Trophoblast cell (in vitro differentiated cells and primary cell): ENCODE measurements at regions not wholly inside any gene's neighbourhood (a gene's known extent, or its start where the extent isn't known, plus 50 kb on each side); places are given as distances from the start of the nearest gene placed in this dataset.

Experiments
- DNase-seq, 2 donors: peaks; one replicate each; pipeline ENCODE4 v3.0.0-alpha.2; 2016
- H2AFZ ChIP-seq: 2 replicates; pipeline ENCODE4 v1.6.1; 2013; ENCODE audit warnings: low read length, moderate library complexity, mild to moderate bottlenecking; ENCODE audit not compliant: insufficient read depth, poor library complexity
- H2AK5ac ChIP-seq: 2 replicates; pipeline ENCODE4 v1.6.1; 2013; ENCODE audit warnings: mild to moderate bottlenecking, low read length
- H2BK120ac ChIP-seq: 2 replicates; pipeline ENCODE4 v1.6.1; 2013; ENCODE audit warnings: low read length, mild to moderate bottlenecking, moderate library complexity; ENCODE audit not compliant: insufficient read depth, poor library complexity
- H2BK12ac ChIP-seq: 2 replicates; pipeline ENCODE4 v1.6.1; 2013; ENCODE audit warnings: mild to moderate bottlenecking, low read length, moderate library complexity
- H2BK5ac ChIP-seq: 2 replicates; pipeline ENCODE4 v1.6.1; 2013; ENCODE audit warnings: low read length, low read depth, moderate library complexity, mild to moderate bottlenecking; ENCODE audit not compliant: poor library complexity
- H3K14ac ChIP-seq: 2 replicates; pipeline ENCODE4 v1.6.1; 2013; ENCODE audit warnings: mild to moderate bottlenecking, low read length
- H3K18ac ChIP-seq: 2 replicates; pipeline ENCODE4 v1.6.1; 2013; ENCODE audit warnings: mild to moderate bottlenecking, low read length
- H3K23ac ChIP-seq: 2 replicates; pipeline ENCODE4 v1.6.1; 2013; ENCODE audit warnings: low read length
- H3K27ac ChIP-seq: 2 replicates; pipeline ENCODE4 v1.5.1; 2013; ENCODE audit warnings: low read depth, mild to moderate bottlenecking, inconsistent platforms, low read length, moderate library complexity
- H3K27me3 ChIP-seq: 2 replicates; pipeline ENCODE4 v1.6.1; 2013; ENCODE audit warnings: inconsistent platforms, mild to moderate bottlenecking, low read length, moderate library complexity; ENCODE audit not compliant: insufficient read depth
- H3K36me3 ChIP-seq, 2 experiments: 1 replicate in 1 of 2; 2 replicates in 1 of 2; pipeline ENCODE4 v1.6.1; 2013; ENCODE audit warnings: low read length in 2 of 2, mild to moderate bottlenecking in 2 of 2, moderate library complexity in 1 of 2; ENCODE audit not compliant: insufficient read depth in 2 of 2, control insufficient read depth in 1 of 2
- H3K4ac ChIP-seq: 2 replicates; pipeline ENCODE4 v1.6.1; 2013; ENCODE audit warnings: low read depth, mild to moderate bottlenecking, low read length, moderate library complexity
- H3K4me1 ChIP-seq, 2 experiments: 1 replicate in 1 of 2; 2 replicates in 1 of 2; pipeline ENCODE4 v1.6.1; 2013; ENCODE audit warnings: low read length in 2 of 2, mild to moderate bottlenecking in 2 of 2, moderate library complexity in 1 of 2; ENCODE audit not compliant: insufficient read depth in 2 of 2, control insufficient read depth in 1 of 2
- H3K4me2 ChIP-seq: 2 replicates; pipeline ENCODE4 v1.6.1; 2013; ENCODE audit warnings: inconsistent platforms, mild to moderate bottlenecking, low read length, moderate library complexity
- H3K4me3 ChIP-seq: 2 replicates; pipeline ENCODE4 v1.5.1; 2013; ENCODE audit warnings: mild to moderate bottlenecking, low read depth, low read length, inconsistent platforms
- H3K79me1 ChIP-seq: one replicate; pipeline ENCODE4 v1.6.1; 2013; ENCODE audit warnings: low read length
- H3K79me2 ChIP-seq: 2 replicates; pipeline ENCODE4 v1.6.1; 2013; ENCODE audit warnings: low read length, mild to moderate bottlenecking; ENCODE audit not compliant: control insufficient read depth, insufficient read depth, poor library complexity
- H3K9ac ChIP-seq: 2 replicates; pipeline ENCODE4 v1.6.1; 2013; ENCODE audit warnings: mild to moderate bottlenecking, low read length
- H3K9me3 ChIP-seq: 2 replicates; pipeline ENCODE4 v1.6.1; 2013; ENCODE audit warnings: low read depth, mild to moderate bottlenecking, control low read depth, inconsistent platforms, low read length; ENCODE audit not compliant: insufficient read depth
- H4K12ac ChIP-seq: 2 replicates; pipeline ENCODE4 v1.6.1; 2013; ENCODE audit warnings: low read depth, mild to moderate bottlenecking, low read length, moderate library complexity
- H4K8ac ChIP-seq: 2 replicates; pipeline ENCODE4 v1.6.1; 2013; ENCODE audit warnings: low read depth, mild to moderate bottlenecking, low read length, moderate library complexity
- H4K91ac ChIP-seq: one replicate; pipeline ENCODE4 v1.6.1; 2013; ENCODE audit warnings: low read depth, mild to moderate bottlenecking, low read length, moderate library complexity
- WGBS: extraction: QIAGEN DNeasy Blood & Tissue Kit; methylation state at CpG from one replicate; pipeline ENCODE4 v1.1.7; 2013; ENCODE audit warnings: missing lambda C conversion rate; ENCODE audit not compliant: insufficient read length, insufficient coverage; ENCODE audit errors: extremely low coverage; 5-methylcytosine and 5-hydroxymethylcytosine counted together

DNA sequence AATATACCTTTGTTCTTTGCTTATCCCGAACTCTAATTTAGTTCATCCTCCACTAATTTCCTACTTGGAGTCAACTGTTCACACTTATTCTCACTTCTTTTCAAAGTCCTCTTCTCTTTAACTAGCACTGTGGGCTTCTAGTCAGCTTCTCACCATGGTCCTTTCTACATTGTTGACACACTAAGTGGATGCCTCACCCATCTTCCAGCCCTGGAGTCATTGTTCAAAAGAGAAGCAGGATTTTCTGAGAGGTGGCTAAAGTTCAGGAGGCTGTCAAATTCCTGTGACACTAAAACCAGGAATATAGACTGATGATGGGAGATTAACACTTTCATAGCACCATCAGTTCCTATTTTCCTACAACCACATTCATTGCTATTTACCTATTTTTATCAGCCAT, 99.3 kb downstream of the PHLDA1 start:
- Histone ChIP-seq H3K4ac (no peak overlapping the region), H3K79me2 (no peaks in the 10 kb centered on the region), H4K91ac (no peak overlapping the region), H3K27me3 (no peaks in the 10 kb centered on the region), H3K27ac (no peak overlapping the region), H3K4me2 (no peak overlapping the region), H3K9me3 (no peaks in the 10 kb centered on the region), H3K79me1 (no peaks in the 10 kb centered on the region), H3K4me3 (no peak overlapping the region), H3K9ac (no peak overlapping the region), H3K4me1 (no peaks in the 10 kb centered on the region), H3K18ac (no peak overlapping the region), H2BK5ac (no peak overlapping the region), H2BK120ac (no peak overlapping the region), H4K12ac (no peak overlapping the region), H2BK12ac (no peak overlapping the region), H2AK5ac (no peak overlapping the region), H3K23ac (no peak overlapping the region), H4K8ac (no peak overlapping the region), H3K36me3 (no peaks in the 10 kb centered on the region), H3K14ac (no peak overlapping the region), H2AFZ (no peak overlapping the region)
- no peak for DNase-seq
- no CpG with 5 or more reads among the region's 1 CpG for WGBS

DNA sequence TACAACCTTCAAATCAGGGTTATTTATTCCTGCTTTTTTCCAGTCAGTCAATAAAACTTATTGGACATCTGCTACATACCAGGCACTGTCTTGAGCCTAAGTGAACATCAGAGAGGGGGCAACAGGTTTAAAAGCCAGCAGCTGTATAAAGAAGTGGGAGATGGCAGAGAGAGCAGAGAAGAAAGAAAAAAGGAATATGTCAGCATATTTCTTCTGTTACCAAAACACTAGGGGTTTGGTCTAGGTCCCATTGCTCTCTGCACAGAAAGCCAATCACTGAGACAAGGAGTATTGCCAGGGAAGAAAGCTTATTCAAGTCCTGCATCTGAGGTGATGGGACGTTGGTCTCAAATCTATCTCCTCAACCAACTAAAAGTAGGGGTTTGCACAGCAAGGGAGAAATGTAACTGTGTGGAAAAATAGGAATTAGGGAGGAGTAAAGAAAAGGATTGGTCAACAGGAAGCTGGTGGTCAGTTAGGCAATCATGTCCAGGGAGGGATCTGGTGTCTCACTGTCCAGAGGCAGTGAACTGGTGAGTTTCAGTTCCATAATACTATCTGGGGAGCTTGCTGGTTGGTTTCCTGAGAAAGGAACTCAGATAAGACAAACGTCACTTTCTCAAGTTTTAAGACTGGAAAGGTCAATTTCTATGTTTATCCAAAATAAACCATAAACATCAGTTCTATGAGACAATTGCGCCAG, 107.5 kb downstream of the PHLDA1 start:
- H4K91ac ChIP-seq: no peak overlapping the region
- no peak overlapping the region for H2BK5ac ChIP-seq
- no peak overlapping the region for H3K4ac ChIP-seq
- no peaks in the 10 kb centered on the region for H3K27me3 ChIP-seq
- no peak for DNase-seq
- H3K14ac ChIP-seq: no peak overlapping the region
- H3K9ac ChIP-seq: no peak overlapping the region
- H3K27ac ChIP-seq: no peak overlapping the region
- no CpG with 5 or more reads among the region's 3 CpGs for WGBS
- no peak overlapping the region for H2AK5ac ChIP-seq
- no peak overlapping the region for H2BK120ac ChIP-seq
- H4K12ac ChIP-seq: no peak overlapping the region
- H2AFZ ChIP-seq: no peak overlapping the region
- no peaks in the 10 kb centered on the region for H3K36me3 ChIP-seq
- no peaks in the 10 kb centered on the region for H3K4me1 ChIP-seq
- H3K4me2 ChIP-seq: no peak overlapping the region
- peaks cover 5% of the 10 kb centered on the region for H3K9me3 ChIP-seq
- H3K79me2 ChIP-seq: no peaks in the 10 kb centered on the region
- H4K8ac ChIP-seq: no peak overlapping the region
- H3K4me3 ChIP-seq: no peak overlapping the region
- no peak overlapping the region for H2BK12ac ChIP-seq
- H3K23ac ChIP-seq: no peak overlapping the region
- no peak overlapping the region for H3K18ac ChIP-seq
- H3K79me1 ChIP-seq: no peaks in the 10 kb centered on the region

DNA sequence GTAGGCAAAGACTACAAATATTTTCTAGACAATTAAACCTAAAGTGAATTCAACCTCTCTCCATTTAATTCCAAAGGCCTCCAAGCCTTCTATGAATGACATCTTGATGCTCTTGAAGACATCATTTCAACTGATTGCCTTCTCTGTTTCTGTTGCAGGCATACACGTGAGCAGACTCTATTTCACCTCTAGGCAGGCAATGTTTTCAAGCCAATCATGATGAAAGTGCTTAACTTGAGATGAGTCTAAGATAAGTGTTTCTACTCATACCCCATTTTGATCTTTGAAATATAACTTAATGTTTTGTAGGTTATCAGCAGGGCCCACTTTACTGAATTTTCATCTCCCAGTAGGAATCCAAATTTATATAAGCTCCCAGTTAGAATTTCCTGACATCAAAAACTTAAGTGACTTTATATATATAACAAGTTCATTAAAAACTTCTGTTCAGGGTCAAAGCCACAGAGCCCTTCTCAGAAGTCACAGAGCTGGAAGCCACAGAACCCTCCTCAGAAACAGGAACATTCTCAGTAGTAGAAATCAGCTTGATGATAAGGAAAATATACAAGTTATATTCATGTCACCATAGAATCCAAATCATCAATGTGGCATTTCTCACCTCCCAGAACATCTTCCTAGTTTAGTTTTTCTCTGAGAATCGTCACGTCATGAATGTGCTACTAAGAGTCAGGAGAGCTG, 108.5 kb downstream of the PHLDA1 start:
- no peaks in the 10 kb centered on the region for H3K27me3 ChIP-seq
- no peak overlapping the region for H3K9ac ChIP-seq
- no peak overlapping the region for H3K18ac ChIP-seq
- WGBS: no CpG with 5 or more reads among the region's 3 CpGs
- H3K79me2 ChIP-seq: no peaks in the 10 kb centered on the region
- no peaks in the 10 kb centered on the region for H3K79me1 ChIP-seq
- H3K4me2 ChIP-seq: no peak overlapping the region
- H3K4me3 ChIP-seq: no peak overlapping the region
- no peak overlapping the region for H3K14ac ChIP-seq
- H2BK120ac ChIP-seq: no peak overlapping the region
- no peak overlapping the region for H2BK5ac ChIP-seq
- H3K4me1 ChIP-seq: no peaks in the 10 kb centered on the region
- H3K23ac ChIP-seq: no peak overlapping the region
- H3K9me3 ChIP-seq: peaks cover 5% of the 10 kb centered on the region
- DNase-seq: no peak
- H3K36me3 ChIP-seq: no peaks in the 10 kb centered on the region
- no peak overlapping the region for H3K27ac ChIP-seq
- no peak overlapping the region for H2AK5ac ChIP-seq
- H4K8ac ChIP-seq: no peak overlapping the region
- no peak overlapping the region for H2BK12ac ChIP-seq
- H2AFZ ChIP-seq: no peak overlapping the region
- H3K4ac ChIP-seq: no peak overlapping the region
- H4K12ac ChIP-seq: no peak overlapping the region
- H4K91ac ChIP-seq: no peak overlapping the region

DNA sequence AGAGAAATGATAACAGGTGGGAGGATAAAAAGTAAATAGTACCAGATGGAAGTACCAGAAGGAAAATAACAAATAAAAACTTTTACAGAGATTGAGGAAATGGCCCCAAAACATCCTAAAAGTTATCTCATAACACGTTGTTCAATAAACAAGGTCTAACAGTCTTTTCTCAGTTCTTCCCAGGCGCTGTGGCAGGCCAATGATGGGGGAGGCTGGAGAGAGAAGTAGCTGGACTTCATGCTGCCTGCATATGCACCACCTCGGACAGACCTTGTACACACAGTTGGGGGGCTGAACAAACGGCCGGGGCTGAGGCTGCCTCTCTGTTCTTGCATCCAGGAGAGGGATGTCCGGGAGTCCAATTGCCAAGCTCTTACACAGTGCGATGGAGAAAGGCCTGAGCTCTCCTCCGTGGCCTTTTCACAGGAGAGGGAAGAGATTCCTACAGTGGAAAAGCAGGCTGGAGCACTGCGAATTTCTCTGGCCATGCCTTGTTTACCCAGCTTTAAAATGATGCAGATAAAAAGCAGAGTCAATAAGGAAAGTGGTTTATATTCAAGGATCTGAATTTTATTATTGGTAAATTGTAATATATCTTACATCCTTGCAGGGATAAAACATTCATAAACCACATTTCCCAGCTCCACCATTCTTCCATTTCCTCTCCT, 109.8 kb downstream of the PHLDA1 start:
- no peak overlapping the region for H3K18ac ChIP-seq

More for the DNA sequence above, 109.8 kb downstream of the PHLDA1 start:
- Histone ChIP-seq H4K91ac (no peak overlapping the region), H3K23ac (no peak overlapping the region), H3K4me2 (no peak overlapping the region), H3K4ac (no peak overlapping the region), H3K9me3 (peaks cover 5% of the 10 kb centered on the region), H2BK5ac (no peak overlapping the region), H3K4me3 (no peak overlapping the region), H2BK120ac (peak overlapping the region; percentile 46), H2BK12ac (no peak overlapping the region), H2AFZ (no peak overlapping the region), H3K36me3 (no peaks in the 10 kb centered on the region), H4K12ac (peak overlapping the region; percentile 48), H3K27ac (no peak overlapping the region), H2AK5ac (no peak overlapping the region), H3K4me1 (no peaks in the 10 kb centered on the region), H3K79me1 (no peaks in the 10 kb centered on the region), H3K79me2 (no peaks in the 10 kb centered on the region), H4K8ac (peak overlapping the region; percentile 7), H3K9ac (no peak overlapping the region), H3K27me3 (no peaks in the 10 kb centered on the region), H3K14ac (peak overlapping the region; percentile 40)
- no CpG with 5 or more reads among the region's 9 CpGs for WGBS
- no peak for DNase-seq
